Glomerular visceral epithelial cell (primary cell): ENCODE measurements at regions not wholly inside any gene's neighbourhood (a gene's known extent, or its start where the extent isn't known, plus 50 kb on each side); places are given as distances from the start of the nearest gene placed in this dataset.

Source experiments
- DNase-seq: peaks from one replicate; pipeline ENCODE4 v3.0.0-alpha.2; 2016; ENCODE audit errors: extremely low spot score

DNA sequence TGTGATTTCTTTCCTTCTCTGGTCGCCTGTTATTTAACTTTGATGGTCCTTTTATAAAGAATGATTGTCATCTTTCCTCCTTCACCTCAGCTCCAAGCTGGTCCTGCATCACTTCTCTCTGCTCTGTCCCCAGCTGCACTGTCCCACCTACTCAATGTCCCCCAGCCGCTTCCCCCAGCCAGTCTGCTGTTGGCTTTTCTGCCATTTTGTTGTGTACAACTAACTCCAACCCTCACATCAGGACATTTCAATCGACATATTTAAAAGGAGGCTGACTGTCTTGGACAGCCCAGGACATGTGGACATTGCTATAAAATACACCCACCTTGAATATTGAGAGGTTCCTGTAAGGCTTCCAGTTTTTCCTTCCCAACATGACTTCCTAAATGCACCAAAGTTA is 193.8 kb upstream of the RGMA start:
- no peak for DNase-seq

DNA sequence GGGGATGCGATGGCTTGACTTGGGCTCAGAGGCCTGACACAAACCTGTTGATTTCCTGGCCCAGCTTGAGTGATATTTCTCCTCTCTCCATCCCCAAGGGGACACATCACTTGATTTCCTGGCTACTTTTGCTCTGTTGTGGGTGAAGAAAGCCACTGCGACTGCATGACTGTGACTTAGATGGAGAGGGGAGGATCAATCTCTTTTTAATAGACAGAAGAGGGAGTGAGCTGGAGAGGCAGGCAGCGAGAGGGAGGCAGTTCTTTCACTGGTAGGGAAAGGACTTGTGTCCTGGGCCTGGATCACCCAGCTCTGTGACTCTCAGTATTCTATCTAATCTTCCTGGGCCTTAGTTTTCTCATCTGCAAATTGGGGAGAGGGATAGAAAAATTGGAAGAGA is 189.8 kb upstream of the RGMA start:
- DNase-seq = no peak

DNA sequence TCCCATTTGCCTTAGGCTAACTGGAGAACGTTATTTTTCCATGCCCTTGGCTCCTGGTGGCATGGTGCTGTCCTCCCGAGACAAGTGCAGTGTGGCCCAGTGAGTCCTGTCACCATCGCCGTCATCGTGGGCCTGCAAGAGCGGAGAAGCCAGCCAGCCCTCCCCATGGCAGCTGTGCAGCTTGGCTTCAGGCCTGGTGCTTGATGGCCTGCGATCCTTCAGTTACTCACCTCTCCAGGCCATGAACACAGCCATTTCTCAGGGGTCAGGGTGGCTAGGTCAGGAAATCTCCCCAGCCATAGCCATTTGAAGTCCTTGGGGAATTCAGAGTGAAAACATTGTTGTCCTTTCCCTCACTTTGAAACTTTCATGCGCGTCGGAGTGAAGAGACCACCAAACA is 189.0 kb upstream of the RGMA start:
- DNase-seq = no peak

DNA sequence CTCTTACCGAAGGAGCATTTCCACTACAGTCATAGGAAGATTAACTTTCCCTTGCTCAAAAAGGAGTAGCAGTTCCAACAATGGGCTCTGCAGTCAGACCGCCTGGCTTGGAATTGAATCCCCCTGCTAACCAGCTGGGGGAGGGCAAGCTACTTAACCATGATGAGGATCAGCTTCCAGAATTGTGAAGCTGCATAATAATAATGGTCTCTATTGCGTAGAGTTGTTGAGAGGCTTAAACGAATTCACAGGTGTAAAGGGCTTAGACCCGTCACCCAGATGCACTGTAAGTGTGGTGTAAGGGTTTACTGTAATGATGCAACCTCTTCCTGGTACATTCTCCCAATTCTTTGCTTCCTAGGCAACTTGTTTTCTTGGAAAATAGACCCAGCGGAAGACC is 185.2 kb upstream of the RGMA start:
- DNase-seq = no peak

- DNase-seq = no peak
These were observed 182.9 kb upstream of the RGMA start for GRCh38 chr15:93271871-93272270.

DNA sequence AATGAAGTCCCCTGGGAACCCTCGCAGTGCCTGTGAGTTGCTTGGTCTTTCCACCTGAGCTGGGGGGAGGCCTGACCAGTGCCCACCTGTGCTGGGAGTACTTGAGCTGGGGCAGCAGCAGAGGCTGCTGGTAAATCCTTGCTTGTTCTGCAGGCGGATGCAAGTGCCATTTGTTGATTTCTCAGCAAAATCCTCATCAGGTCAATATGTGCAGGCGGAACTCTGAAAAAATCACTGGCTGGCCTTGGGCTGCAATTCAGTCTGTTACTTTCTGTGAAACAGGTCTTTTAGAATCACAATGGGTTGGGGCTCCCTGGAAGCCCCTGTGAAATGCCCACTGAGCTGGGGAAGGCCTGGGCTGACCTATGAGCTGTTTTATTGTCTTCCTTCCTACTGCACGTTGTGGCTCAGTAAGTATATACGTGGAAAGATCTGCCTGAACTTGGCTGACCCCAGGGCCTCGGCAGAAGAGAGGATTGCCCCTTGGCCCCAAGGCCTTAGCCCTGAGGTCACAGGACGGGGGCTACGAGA is 182.0 kb upstream of the RGMA start:
- DNase-seq = no peak

GRCh38 chr15:93268066-93268465 is 179.1 kb upstream of the RGMA start:
- DNase-seq = no peak

DNA sequence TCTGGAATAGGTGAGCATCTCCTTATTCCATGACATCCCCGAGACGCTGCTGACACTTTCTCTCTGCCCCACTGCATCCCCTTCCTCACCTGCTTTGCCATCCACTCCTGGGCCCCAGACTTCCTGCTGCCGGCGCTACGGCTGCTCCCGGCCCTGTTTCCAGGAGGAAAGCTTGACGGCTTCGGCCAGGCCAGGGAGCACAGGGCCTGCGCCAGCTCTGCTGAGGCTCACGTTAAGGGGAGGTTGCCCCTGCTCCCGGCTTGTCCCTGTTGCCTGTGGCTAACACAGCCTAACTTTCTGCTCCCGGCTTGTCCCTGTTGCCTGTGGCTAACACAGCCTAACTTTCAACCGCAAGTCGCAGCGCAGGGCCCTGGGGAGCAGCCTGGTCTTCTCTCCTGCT is 177.3 kb upstream of the RGMA start:
- DNase-seq = no peak

DNA sequence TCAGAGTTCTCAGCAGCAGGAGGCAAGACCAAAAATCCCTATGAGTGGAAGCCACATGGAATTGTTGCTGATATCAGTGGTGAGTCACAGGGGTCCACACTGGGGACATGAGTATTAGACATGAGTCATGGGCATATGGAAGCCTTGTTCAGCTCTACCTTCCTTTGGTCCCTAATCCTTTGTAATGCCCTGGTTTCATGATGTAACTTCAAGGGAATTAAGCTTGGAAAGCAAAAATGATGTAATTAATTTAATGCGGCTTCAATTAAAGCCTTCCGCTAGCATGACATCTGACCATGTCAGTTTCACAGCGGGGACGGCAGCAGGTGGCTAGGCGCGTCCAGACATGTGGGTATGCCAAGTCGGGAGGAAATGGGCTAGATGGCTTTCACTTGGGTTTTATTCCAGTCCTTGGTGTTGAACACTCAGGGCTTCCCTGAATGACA is 176.1 kb upstream of the RGMA start:
- DNase-seq = no peak

- no peak for DNase-seq
These were observed 172.8 kb upstream of the RGMA start for GRCh38 chr15:93261845-93262244.

DNA sequence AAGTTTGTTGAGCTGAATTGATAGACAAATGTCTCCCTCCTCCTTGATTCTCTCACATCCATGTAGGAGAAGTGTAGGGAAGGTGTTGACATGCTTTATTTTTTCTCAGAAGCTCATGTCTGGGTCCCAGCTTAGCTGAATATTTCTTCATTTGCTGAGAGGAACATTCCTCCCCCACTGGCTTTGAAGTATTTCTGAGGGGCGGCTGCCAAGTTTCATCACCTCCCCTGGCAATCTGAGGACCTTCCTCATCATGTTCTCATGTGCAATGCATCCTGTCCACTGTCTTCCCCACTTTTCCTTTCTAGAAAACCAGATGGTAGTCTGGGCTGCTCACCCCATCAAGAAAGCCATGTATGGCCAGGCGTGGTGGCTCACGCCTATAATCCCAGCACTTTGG is 168.9 kb upstream of the RGMA start:
- no peak for DNase-seq

DNA sequence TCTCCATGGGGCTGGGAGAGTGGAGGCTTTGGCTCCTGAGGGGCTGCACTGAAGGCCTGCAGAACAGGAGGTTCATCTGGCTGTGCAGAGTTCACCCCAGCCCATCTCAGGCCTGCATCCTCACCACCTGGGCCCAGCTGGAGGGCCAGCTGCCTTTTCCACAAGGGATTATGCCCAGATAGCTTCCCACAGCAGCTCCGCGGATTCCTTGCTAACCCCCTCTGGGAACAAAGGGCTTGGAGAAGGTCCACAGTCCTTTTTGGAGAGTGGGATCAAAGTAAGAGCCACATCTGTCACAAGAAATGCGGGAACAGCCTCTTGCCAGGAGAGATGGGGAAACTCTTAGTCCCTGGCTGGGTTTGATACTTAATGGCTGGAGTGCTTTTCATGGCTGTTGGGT is 164.7 kb upstream of the RGMA start:
- DNase-seq = no peak

- DNase-seq = no peak
These were observed 163.8 kb upstream of the RGMA start for GRCh38 chr15:93252780-93253179.

- no peak for DNase-seq
These were observed 161.9 kb upstream of the RGMA start for GRCh38 chr15:93250950-93251349.

DNA sequence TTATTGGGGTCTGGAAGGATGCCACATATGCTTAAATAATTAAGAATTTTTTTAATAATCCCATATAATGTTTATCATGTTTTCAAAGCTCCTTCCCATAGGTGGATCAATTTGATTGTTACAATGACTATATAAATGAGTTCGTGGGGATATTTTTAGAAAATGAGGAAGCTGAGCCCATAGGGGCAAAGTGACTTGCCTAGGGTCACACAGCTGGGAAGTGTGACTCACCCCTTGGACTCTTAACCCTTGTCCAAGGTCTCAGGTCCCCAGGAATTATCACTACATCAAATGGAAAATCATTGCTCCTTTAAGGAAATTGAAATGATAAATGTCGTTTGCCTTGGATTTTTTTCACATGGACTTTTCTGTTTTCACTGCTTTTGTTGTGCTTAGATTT is 161.2 kb upstream of the RGMA start:
- no peak for DNase-seq

DNA sequence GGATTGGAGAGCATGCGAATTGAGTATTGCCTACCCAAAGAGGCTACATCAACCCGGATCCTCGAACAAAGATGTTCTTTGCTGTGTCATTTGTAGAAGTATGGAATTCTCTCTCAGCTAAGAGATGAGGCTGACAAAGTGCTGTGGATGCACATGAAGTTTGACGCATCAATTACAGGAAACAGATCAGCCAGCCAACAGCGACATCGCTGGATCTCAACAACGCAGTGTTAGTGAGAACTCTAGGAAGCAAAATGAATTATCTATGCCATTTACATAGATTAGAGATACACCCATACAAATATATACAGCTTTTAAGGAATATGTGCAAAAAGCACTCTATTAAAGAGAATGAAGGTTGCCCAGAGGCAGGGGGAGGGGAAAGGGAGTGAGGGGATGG is 160.6 kb upstream of the RGMA start:
- DNase-seq = no peak

GRCh38 chr15:93247466-93248121 is 158.6 kb upstream of the RGMA start:
- no peak for DNase-seq

DNA sequence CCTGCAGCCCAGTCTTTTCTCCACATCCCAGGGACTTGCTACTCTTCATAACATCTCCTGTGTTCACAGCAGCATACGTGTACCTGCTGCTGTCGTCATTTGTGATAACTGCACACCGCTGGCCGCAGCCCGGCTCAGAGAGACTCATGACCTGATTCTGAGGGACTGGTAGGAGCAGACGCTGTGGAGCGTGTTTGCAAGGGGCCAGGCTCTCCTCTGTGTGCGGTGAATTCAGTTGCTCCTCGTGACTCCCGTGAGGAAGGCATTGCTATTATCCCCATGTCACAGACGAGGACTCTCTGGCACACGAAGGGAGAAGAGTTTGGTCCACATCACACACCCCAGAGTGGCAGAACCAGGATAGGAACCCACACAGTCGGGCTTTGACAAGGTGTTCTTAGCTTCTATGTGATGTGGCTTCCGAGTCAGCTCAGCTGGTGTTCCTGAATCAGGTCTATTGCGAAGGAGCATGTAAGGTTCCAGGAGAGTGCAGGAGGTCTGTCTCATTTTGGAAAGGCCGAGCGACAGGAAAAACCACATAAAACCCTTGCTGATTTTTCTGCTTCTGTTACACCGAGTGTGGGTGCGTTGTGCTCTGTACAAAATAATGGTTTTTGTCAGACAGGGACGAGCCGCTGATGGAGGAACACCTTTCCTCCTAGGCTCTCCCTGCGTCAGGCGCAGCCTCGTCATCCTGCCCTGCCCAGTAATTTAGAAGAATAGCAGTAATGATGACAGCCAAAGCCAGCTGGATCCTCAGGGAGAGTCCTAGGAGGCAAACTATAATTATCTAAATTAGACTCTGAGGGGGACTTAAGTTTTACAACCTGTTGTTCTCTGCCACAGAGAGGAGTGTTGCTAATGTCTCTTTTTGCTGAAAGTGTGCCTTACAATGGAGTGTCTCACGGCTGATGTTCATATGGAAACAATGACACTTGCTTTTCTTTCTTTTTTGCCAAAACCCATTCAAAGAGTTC is 157.5 kb upstream of the RGMA start:
- no peak for DNase-seq

DNA sequence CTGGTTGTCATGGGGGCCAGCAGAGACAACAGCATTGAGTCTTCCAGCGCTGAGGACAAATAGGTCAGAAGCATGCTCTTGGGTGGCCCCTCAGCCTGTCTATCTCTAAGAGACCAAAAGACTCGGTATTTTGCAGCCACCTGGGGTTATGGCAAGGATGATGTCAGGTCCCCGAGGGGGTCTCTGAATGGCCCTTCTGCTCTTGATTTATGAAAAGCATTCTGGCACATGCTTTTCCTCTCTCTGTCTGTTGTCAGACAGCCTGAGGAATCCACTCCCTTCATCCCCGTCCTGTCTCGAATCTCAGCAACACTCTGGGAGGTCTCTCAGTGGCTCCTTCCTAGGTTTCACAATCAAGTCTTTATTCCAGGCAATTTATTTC is 156.6 kb upstream of the RGMA start:
- no peak for DNase-seq

DNA sequence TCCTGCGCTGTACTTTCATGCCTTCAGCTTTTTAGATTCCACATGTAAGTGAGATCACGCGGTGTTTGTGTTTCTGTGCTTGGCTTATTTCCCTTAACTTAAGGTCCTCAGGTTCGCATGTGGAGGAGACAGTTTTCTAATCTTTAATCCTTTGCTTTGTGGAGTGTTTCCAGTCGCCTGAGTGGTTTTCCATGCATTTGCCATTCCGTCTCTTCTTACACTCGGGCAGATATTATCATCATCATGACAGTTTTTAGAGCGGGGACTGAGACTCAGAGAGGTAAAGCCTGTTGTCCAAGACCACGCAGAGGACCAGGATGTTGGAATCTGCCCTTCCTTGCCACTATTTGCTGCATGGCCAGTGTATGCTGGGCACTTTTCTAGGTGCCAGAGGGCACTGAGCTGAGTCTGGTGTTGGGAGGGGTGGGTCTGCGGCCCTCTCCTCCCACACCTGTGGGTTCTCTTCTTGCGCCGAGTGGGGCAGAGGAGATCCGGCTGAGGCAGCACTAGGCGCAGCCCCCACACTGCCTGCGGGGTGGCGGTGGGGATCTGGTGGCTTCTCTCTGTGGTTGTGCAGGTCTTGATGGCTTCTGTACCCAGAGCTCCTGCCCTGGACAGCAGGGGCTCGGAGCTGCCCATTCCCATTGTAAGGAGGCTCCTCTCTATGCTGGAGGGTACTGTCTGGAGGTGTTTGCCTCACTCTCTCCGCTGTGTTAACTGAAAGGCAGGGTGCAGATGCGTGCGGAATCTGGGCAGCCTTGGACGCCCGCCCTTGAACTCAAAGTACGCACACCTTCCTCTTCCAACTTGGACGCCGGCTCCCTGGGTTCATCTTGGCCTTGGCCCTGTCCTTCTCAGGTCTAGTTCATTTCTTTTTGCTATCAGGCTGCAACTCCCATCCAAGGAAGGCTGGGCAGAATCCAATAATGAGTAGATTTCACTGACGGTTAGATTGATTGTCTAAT is 156.0 kb upstream of the RGMA start:
- DNase-seq = no peak

DNA sequence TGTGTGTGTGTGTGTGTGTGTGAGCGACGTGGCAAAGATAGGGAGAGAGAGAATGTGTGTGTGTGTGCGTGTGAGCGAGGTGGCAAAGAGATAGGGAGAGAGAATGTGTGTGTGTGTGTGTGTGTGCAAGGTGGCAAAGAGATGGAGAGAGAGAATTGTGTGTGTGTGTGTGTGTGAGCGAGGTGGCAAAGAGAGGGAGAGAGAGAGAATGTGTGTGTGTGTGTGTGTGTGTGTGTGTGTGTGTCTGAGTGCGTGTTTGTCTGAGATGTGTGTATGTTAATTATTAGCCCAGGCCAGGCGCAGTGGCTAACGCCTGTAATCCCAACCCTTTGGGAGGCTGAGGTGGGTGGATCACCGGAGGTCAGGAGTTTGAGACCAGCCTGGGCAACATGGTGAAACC is 154.6 kb upstream of the RGMA start:
- DNase-seq = no peak
